Uterus (tissue), 2 donors: ENCODE measurements at regions not wholly inside any gene's neighbourhood (a gene's known extent, or its start where the extent isn't known, plus 50 kb on each side); places are given as distances from the start of the nearest gene placed in this dataset.

Experiments used
- CTCF ChIP-seq, 4 experiments: fragments of 200-600 bp in 2 of 4; fragments of 450-650 bp in 2 of 4; sonication (generic) in 2 of 4; IDR thresholded peaks; one replicate each; pipeline ENCODE4 v1.5.1; 2016 to 2019; ENCODE audit warnings: antibody characterized with exemption in 4 of 4, mild to moderate bottlenecking in 2 of 4, moderate library complexity in 1 of 4
- POLR2A ChIP-seq, 2 donors: fragments of 450-650 bp; IDR thresholded peaks; one replicate each; pipeline ENCODE4 v1.6.1; 2016; ENCODE audit warnings: antibody characterized with exemption in 2 of 2, mild to moderate bottlenecking in 1 of 2, moderate library complexity in 1 of 2

- TF ChIP-seq CTCF (IDR thresholded peaks at IDR 0.05) (no peak), POLR2A (IDR thresholded peaks at IDR 0.05) (no peak)
Measured at GRCh38 chr2:11932048-11932512, 185.6 kb downstream of the LPIN1 start.
